ENCODE measurements at regions not wholly inside any gene's neighbourhood (a gene's known extent, or its start where the extent isn't known, plus 50 kb on each side); places are given as distances from the start of the nearest gene placed in this dataset.
"Not testable (repeated sequence)": the region's sequence is repeated elsewhere in the genome, so short reads cannot be mapped to it uniquely, and the experiment has no call there.

- no peak for DNase-seq (ENCODE audit: low read depth)
Observed at GRCh38 chr6:13874191-13874549, 50.6 kb upstream of the RNF182 start.

- no peak for DNase-seq (ENCODE audit: low read depth)
Observed at GRCh38 chr6:13873288-13874190, 51.2 kb upstream of the RNF182 start.

GRCh38 chr6:13872681-13873080, 52.1 kb upstream of the RNF182 start:
- no peak for DNase-seq (ENCODE audit: low read depth)

- not testable (repeated sequence) for DNase-seq (ENCODE audit: low read depth)
Observed at GRCh38 chr6:13872006-13872405, 52.7 kb upstream of the RNF182 start.

GRCh38 chr6:13870214-13870830, 54.4 kb upstream of the RNF182 start:
- peak; percentile 57 for DNase-seq (ENCODE audit: low read depth)

GRCh38 chr6:13868236-13868635, 53.9 kb upstream of the MCUR1 start:
- no peak for DNase-seq (ENCODE audit: low read depth)

GRCh38 chr6:13866301-13866700, 51.9 kb upstream of the MCUR1 start:
- DNase-seq (ENCODE audit: low read depth): no peak

GRCh38 chr6:13865141-13865540, 50.8 kb upstream of the MCUR1 start:
- no peak for DNase-seq (ENCODE audit: low read depth)

- not testable (repeated sequence) for DNase-seq (ENCODE audit: low read depth)
Observed at GRCh38 chr6:13864669-13865068, 50.3 kb upstream of the MCUR1 start.

Data from stromal cell of bone marrow (primary cell).